ENCODE measurements at regions not wholly inside any gene's neighbourhood (a gene's known extent, or its start where the extent isn't known, plus 50 kb on each side); places are given as distances from the start of the nearest gene placed in this dataset.

DNA sequence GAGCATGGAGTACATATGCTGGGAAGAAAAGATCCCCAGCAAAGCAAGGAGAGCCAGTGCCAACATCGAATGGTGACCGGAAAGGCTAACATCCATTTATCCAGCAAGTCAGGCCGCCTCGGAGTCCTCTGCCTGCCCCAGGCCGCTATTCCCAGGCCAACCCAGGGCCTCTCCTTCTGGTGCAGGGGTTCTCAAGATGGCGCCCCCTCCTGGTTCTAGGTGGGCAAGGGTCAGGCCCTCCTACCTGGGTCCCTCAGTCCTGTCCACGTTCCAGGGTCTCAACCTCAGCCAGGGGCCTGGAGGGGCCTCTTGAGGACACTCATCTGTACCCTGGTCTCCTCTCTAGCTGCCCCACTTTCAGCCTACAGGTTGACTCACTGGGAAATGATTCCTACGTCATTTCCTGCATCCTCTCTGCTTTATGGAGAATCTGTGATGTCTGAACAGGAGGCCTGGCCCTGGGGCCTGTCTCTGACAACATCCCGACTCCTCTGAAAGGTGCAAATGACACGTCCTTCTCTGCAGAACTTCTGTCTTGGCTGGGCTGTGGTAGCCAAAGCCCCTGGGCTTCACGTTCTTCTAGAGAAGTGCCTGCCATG is 145.3 kb downstream of the PSMG1 start:
- no CpG with 5 or more reads among the region's 11 CpGs for WGBS (ENCODE audit: extremely low coverage, insufficient read length, low lambda C conversion rate)
- H2AFZ ChIP-seq (ENCODE audit: low read length): no peak overlapping the region

More for the DNA sequence above, 145.3 kb downstream of the PSMG1 start:
- H3K27me3 ChIP-seq (ENCODE audit: insufficient read depth, low read length): no peaks in the 10 kb centered on the region
- H3K56ac ChIP-seq (ENCODE audit: insufficient read length, low read depth, low read length): no peak overlapping the region
- Mint-ChIP-seq H3K4me1 (peaks cover 15 to 22% of the 10 kb centered on the region in 2 experiments), H3K27me3 (ENCODE audit: low read depth) (no peaks in the 10 kb centered on the region; the same call in 1 of the 2 replicates), H3K36me3 (ENCODE audit: insufficient read depth in 1 of 3, low read depth in 3 of 3) (no peaks in the 10 kb centered on the region; a peak in 1 of 7 replicates), H3K27ac (no peak overlapping the region), H3K4me3 (no peak overlapping the region), H3K9me3 (no peaks in the 10 kb centered on the region)
- H3K4me1 ChIP-seq (ENCODE audit: insufficient read depth, low read length): no peaks in the 10 kb centered on the region
- no peak overlapping the region for H3K18ac ChIP-seq (ENCODE audit: insufficient read length, low read depth, low read length)
- no peak overlapping the region for H3K27ac ChIP-seq (ENCODE audit: insufficient read length, low read depth, low read length)
- no peak overlapping the region for H3K9ac ChIP-seq (ENCODE audit: extremely low read depth, insufficient read length, low read length)
- no peak overlapping the region for H2BK20ac ChIP-seq (ENCODE audit: low read depth, low read length, poor library complexity, severe bottlenecking)
- no peak overlapping the region for H4K5ac ChIP-seq (ENCODE audit: insufficient read length, low read depth, low read length)
- H3K79me2 ChIP-seq (ENCODE audit: insufficient read depth, low read length): no peaks in the 10 kb centered on the region
- H3K79me1 ChIP-seq (ENCODE audit: insufficient read depth, low read depth, low read length, poor library complexity, severe bottlenecking): no peaks in the 10 kb centered on the region
- H3K23me2 ChIP-seq (ENCODE audit: insufficient read length, low read depth, low read length, poor library complexity, severe bottlenecking): no peaks in the 10 kb centered on the region
- H3K4me2 ChIP-seq (ENCODE audit: insufficient read depth, insufficient read length, low read length): no peak overlapping the region
- H3K14ac ChIP-seq (ENCODE audit: insufficient read depth, low read length): no peak overlapping the region
- H2BK12ac ChIP-seq (ENCODE audit: insufficient read length, low read depth, low read length): no peak overlapping the region
- H3K4ac ChIP-seq (ENCODE audit: low read depth, low read length): no peak overlapping the region
- no peak overlapping the region for H3K23ac ChIP-seq (ENCODE audit: insufficient read length, low read depth, low read length)
- no peak overlapping the region for H2BK120ac ChIP-seq (ENCODE audit: low read depth, low read length, poor library complexity, severe bottlenecking)
- no peak overlapping the region for H2BK15ac ChIP-seq (ENCODE audit: low read depth, low read length)
- H4K91ac ChIP-seq (ENCODE audit: insufficient read length, low read depth, low read length): no peak overlapping the region
- H2AK5ac ChIP-seq (ENCODE audit: insufficient read length, low read length): no peak overlapping the region
- TF ChIP-seq, protein P1, sequence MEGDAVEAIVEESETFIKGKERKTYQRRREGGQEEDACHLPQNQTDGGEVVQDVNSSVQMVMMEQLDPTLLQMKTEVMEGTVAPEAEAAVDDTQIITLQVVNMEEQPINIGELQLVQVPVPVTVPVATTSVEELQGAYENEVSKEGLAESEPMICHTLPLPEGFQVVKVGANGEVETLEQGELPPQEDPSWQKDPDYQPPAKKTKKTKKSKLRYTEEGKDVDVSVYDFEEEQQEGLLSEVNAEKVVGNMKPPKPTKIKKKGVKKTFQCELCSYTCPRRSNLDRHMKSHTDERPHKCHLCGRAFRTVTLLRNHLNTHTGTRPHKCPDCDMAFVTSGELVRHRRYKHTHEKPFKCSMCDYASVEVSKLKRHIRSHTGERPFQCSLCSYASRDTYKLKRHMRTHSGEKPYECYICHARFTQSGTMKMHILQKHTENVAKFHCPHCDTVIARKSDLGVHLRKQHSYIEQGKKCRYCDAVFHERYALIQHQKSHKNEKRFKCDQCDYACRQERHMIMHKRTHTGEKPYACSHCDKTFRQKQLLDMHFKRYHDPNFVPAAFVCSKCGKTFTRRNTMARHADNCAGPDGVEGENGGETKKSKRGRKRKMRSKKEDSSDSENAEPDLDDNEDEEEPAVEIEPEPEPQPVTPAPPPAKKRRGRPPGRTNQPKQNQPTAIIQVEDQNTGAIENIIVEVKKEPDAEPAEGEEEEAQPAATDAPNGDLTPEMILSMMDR (conservative IDR thresholded peaks at IDR 0.05): peak; percentile 72
- H3T11ph ChIP-seq (ENCODE audit: low read length): no peak overlapping the region
- no peak overlapping the region for H2BK5ac ChIP-seq (ENCODE audit: insufficient read length, low read length)
- H4K8ac ChIP-seq (replicated peaks; ENCODE audit: insufficient read length, low read depth, low read length): no peak overlapping the region
- H4K20me1 ChIP-seq (ENCODE audit: control insufficient read depth, insufficient read depth, insufficient read length): no peaks in the 10 kb centered on the region
- DNase-seq: peak; percentile 74
- H3K9me3 ChIP-seq (ENCODE audit: control insufficient read depth, low read depth, low read length): no peaks in the 10 kb centered on the region
